CD14-positive monocyte (primary cell): ENCODE measurements at regions not wholly inside any gene's neighbourhood (a gene's known extent, or its start where the extent isn't known, plus 50 kb on each side); places are given as distances from the start of the nearest gene placed in this dataset.

Experiments
- DNase-seq, 3 donors: peaks; one replicate each; pipeline ENCODE4 v3.0.0-alpha.2; 2011 to 2022
- H2AFZ ChIP-seq: 2 replicates; pipeline ENCODE4 v1.6.0; 2012; ENCODE audit warnings: mild to moderate bottlenecking, low read depth, low read length, inconsistent platforms; ENCODE audit not compliant: insufficient read depth, poor library complexity, severe bottlenecking
- H3K27ac ChIP-seq, 2 donors: 1 replicate in 1 of 2; 2 replicates in 1 of 2; pipeline ENCODE4 v1.5.1; 2012 to 2013; ENCODE audit warnings: low read length in 2 of 2, control low read depth in 1 of 2, inconsistent platforms in 1 of 2, low read depth in 1 of 2, mild to moderate bottlenecking in 1 of 2
- H3K27me3 ChIP-seq, 2 donors: one replicate each; pipeline versions ENCODE4 v1.6.0 to v1.6.1; 2011 to 2013; ENCODE audit warnings: low read length in 2 of 2; ENCODE audit not compliant: control insufficient read depth in 2 of 2, insufficient read depth in 2 of 2
- H3K36me3 ChIP-seq, 2 donors: replicated peaks in 1 of 2; 1 replicate in 1 of 2; 2 replicates in 1 of 2; pipeline versions ENCODE4 v1.5.1 to v1.6.1; 2012 to 2013; ENCODE audit warnings: low read length in 2 of 2, control low read depth in 1 of 2, inconsistent platforms in 1 of 2, mild to moderate bottlenecking in 1 of 2; ENCODE audit not compliant: insufficient read depth in 2 of 2, control insufficient read depth in 1 of 2
- H3K4me1 ChIP-seq, 2 donors: 1 replicate in 1 of 2; 2 replicates in 1 of 2; pipeline versions ENCODE4 v1.5.1 to v1.6.1; 2012 to 2013; ENCODE audit warnings: low read length in 2 of 2, control low read depth in 1 of 2, inconsistent platforms in 1 of 2, mild to moderate bottlenecking in 1 of 2, moderate library complexity in 1 of 2; ENCODE audit not compliant: insufficient read depth in 2 of 2, control insufficient read depth in 1 of 2
- H3K4me2 ChIP-seq: replicated peaks from 2 replicates; pipeline ENCODE3; 2012; ENCODE audit warnings: low read length, moderate library complexity, mild to moderate bottlenecking; ENCODE audit not compliant: poor library complexity, severe bottlenecking; ENCODE audit errors: extremely low read depth
- H3K4me3 ChIP-seq, 3 experiments: fragments of 200-600 bp in 1 of 3; sonication (generic) in 1 of 3; replicated peaks in 1 of 3; 1 replicate in 2 of 3; 2 replicates in 1 of 3; pipeline ENCODE4 v1.5.1; 2011 to 2013; ENCODE audit warnings: low read length in 3 of 3, mild to moderate bottlenecking in 3 of 3, control low read depth in 2 of 3, low read depth in 2 of 3, inconsistent platforms in 1 of 3, moderate library complexity in 1 of 3
- H3K79me2 ChIP-seq: 2 replicates; pipeline ENCODE4 v1.6.0; 2012; ENCODE audit warnings: mild to moderate bottlenecking, control low read depth, inconsistent platforms, low read length, moderate library complexity; ENCODE audit not compliant: insufficient read depth
- H3K9ac ChIP-seq: 2 replicates; pipeline ENCODE4 v1.6.0; 2017; ENCODE audit warnings: low read length, mild to moderate bottlenecking; ENCODE audit not compliant: insufficient read depth, poor library complexity, severe bottlenecking
- H3K9me3 ChIP-seq, 2 donors: replicated peaks in 1 of 2; 1 replicate in 1 of 2; 2 replicates in 1 of 2; pipeline versions ENCODE4 v1.5.1 to v1.6.1; 2012 to 2013; ENCODE audit warnings: low read length in 2 of 2, control low read depth in 1 of 2; ENCODE audit not compliant: control insufficient read depth in 1 of 2, insufficient read depth in 1 of 2
- H4K20me1 ChIP-seq: 2 replicates; pipeline ENCODE4 v1.6.0; 2012; ENCODE audit warnings: mild to moderate bottlenecking, low read length, control low read depth, moderate library complexity; ENCODE audit not compliant: insufficient read depth
- H3K27ac Mint-ChIP-seq, 7 donors: one replicate each; pipeline ENCODE4 v1.8.0; 2020; ENCODE audit warnings: mild to moderate bottlenecking in 7 of 7, mixed read lengths in 7 of 7, moderate library complexity in 6 of 7, inconsistent platforms in 2 of 7
- H3K27me3 Mint-ChIP-seq, 3 donors: one replicate each; pipeline ENCODE4 v1.8.0; 2021 to 2022; ENCODE audit warnings: low read depth in 3 of 3, mild to moderate bottlenecking in 3 of 3, mixed read lengths in 3 of 3, moderate library complexity in 3 of 3, inconsistent platforms in 1 of 3
- H3K36me3 Mint-ChIP-seq, 2 donors: one replicate each; pipeline ENCODE4 v1.8.0; 2020; ENCODE audit warnings: mixed read lengths in 2 of 2, inconsistent platforms in 1 of 2, mild to moderate bottlenecking in 1 of 2
- H3K4me1 Mint-ChIP-seq: one replicate; pipeline ENCODE4 v1.8.0; 2020; ENCODE audit warnings: mild to moderate bottlenecking, mixed read lengths
- H3K4me3 Mint-ChIP-seq, 2 donors: one replicate each; pipeline ENCODE4 v1.8.0; 2020; ENCODE audit warnings: mild to moderate bottlenecking in 2 of 2, mixed read lengths in 2 of 2, moderate library complexity in 1 of 2
- H3K9me3 Mint-ChIP-seq, 7 donors: one replicate each; pipeline ENCODE4 v1.8.0; 2020 to 2022; ENCODE audit warnings: mixed read lengths in 7 of 7, mild to moderate bottlenecking in 6 of 7, moderate library complexity in 6 of 7, inconsistent platforms in 2 of 7
- CTCF ChIP-seq: fragments of 200-600 bp; IDR thresholded peaks from one replicate; pipeline ENCODE4 v1.8.0; 2022; ENCODE audit warnings: antibody characterized with exemption, mild to moderate bottlenecking
- WGBS: methylation state at CpG from one replicate; pipeline ENCODE4 v1.1.5; 2013; ENCODE audit warnings: missing lambda C conversion rate; ENCODE audit not compliant: insufficient coverage; 5-methylcytosine and 5-hydroxymethylcytosine counted together
- intact Hi-C, 2 donors: fragments of 100-400 bp; cut with micrococcal nuclease; formaldehyde crosslinking; loops; one replicate each; pipeline versions ENCODE4 v1.15.0 to v1.15.1; 2023

DNA sequence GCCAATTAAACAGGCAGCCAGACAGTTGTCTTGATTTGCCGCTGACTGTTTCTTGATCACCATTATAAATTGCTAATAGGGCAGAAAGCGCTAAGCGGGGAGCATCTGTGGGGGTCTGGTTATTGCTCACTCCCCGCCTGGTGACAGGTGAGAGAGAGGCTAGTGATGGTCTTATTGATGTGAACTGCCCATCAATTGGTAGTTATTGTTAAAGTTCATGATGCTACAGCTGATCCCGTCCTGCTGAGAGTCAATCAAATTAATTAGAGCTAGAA is 148.5 kb downstream of the LNPK start:
- H3K4me1 Mint-ChIP-seq: no peaks in the 10 kb centered on the region
- no peaks in the 10 kb centered on the region for H3K4me1 ChIP-seq

GRCh38 chr2:175852879-175853615 is 149.0 kb downstream of the LNPK start:
- no peaks in the 10 kb centered on the region for H3K79me2 ChIP-seq
- intact Hi-C loops: no loop called here
- H3K27me3 ChIP-seq: no peaks in the 10 kb centered on the region
- H3K27ac ChIP-seq: no peak overlapping the region
- no peaks in the 10 kb centered on the region for H3K9me3 ChIP-seq
- no peaks in the 10 kb centered on the region for H3K4me1 Mint-ChIP-seq
- no peak overlapping the region for H3K4me2 ChIP-seq
- no peak overlapping the region for H3K4me3 ChIP-seq
- H3K9me3 Mint-ChIP-seq: peaks cover 0 to 9% (median 0%) of the 10 kb centered on the region in 7 donors
- no peak for TF ChIP-seq CTCF
- no peaks in the 10 kb centered on the region for H3K36me3 Mint-ChIP-seq
- no peak overlapping the region for H3K4me3 Mint-ChIP-seq
- H4K20me1 ChIP-seq: no peaks in the 10 kb centered on the region
- no peaks in the 10 kb centered on the region for H3K36me3 ChIP-seq
- H2AFZ ChIP-seq: no peak overlapping the region
- H3K27ac Mint-ChIP-seq: no peak overlapping the region
- H3K27me3 Mint-ChIP-seq: peaks cover 1 to 3% (median 2%) of the 10 kb centered on the region in 3 donors
- 90% methylated on average over 2 of the region's 7 CpGs for WGBS
- no peak for DNase-seq
- H3K4me1 ChIP-seq: no peaks in the 10 kb centered on the region
- H3K9ac ChIP-seq: no peak overlapping the region

More for the DNA sequence above, 148.5 kb downstream of the LNPK start:
- Mint-ChIP-seq H3K9me3 (peaks cover 0 to 7% (median 0%) of the 10 kb centered on the region in 7 donors), H3K4me3 (no peak overlapping the region), H3K27me3 (peaks cover 1 to 3% (median 2%) of the 10 kb centered on the region in 3 donors), H3K36me3 (no peaks in the 10 kb centered on the region), H3K27ac (no peak overlapping the region)
- Histone ChIP-seq H3K79me2 (no peaks in the 10 kb centered on the region), H3K9ac (no peak overlapping the region), H3K4me2 (no peak overlapping the region), H4K20me1 (no peaks in the 10 kb centered on the region), H3K27me3 (no peaks in the 10 kb centered on the region), H3K4me3 (no peak overlapping the region), H3K9me3 (no peaks in the 10 kb centered on the region), H2AFZ (no peak overlapping the region), H3K36me3 (no peaks in the 10 kb centered on the region), H3K27ac (no peak overlapping the region)
- DNase-seq: no peak
- TF ChIP-seq CTCF: no peak
- WGBS: 96% methylated on average over 4 of the region's 5 CpGs
- intact Hi-C loops: no loop called here
